ENCODE measurements at regions not wholly inside any gene's neighbourhood (a gene's known extent, or its start where the extent isn't known, plus 50 kb on each side); places are given as distances from the start of the nearest gene placed in this dataset.

DNA sequence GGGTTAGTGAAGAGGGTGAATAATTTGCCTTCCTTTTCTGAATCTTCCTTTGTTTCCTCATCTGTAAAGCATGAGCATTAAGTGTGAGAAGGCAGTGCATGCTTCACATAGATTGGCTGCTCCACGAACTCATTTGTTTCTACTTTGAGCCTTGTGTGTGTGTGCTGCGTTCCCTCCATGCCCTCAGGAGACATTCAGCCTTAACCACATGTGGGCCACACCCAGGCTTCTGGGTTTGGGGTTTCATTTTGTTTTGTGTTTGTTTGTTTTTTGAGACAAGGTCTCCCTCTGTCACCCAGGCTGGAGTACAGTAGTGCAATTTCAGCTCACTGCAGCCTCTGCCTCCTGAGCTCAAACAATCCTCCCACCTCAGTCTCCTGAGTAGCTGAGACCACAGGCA, 843.3 kb downstream of the GALR1 start:
- H3K27me3 Mint-ChIP-seq = peaks cover 5% of the 10 kb centered on the region
- H3K4me1 Mint-ChIP-seq = no peaks in the 10 kb centered on the region
- no peak overlapping the region for H3K27ac Mint-ChIP-seq
- H3K4me3 Mint-ChIP-seq = no peak overlapping the region
- no peaks in the 10 kb centered on the region for H3K36me3 Mint-ChIP-seq (ENCODE audit: low read depth)
- peaks cover 7% of the 10 kb centered on the region for H3K9me3 Mint-ChIP-seq
- no peak for ATAC-seq (replicated peaks)

DNA sequence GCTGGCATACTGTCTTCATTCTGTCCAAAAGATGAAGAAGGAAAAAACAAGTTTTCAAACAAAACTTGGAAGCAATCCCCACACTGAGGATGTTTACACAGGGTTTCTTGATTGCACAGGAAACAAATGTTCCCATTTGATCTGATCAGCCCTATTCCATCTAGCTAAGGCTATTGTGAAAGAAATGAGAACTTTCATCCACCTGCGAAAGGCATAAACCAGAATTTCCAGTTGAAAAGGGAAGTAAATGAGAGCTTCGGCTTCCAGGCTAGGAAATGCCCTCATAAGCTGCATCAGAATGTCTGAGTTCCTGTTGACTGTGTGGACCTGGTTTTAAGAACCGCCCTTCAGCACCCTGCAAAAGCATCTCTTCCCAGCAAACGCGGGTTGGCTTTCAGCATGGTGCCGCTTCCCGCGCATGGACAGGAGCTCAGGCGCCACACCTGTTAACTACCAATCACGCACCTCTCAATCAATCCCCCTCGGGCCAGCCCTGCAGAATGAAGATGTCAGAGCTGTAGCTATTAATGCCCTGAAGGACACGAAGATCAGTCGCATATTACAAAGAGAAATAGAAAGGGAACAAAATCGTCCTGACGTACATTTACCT, 850.4 kb downstream of the GALR1 start:
- Mint-ChIP-seq H3K36me3 (ENCODE audit: low read depth) (no peaks in the 10 kb centered on the region), H3K9me3 (peaks cover 7% of the 10 kb centered on the region), H3K4me3 (no peak overlapping the region), H3K27me3 (peaks cover 5% of the 10 kb centered on the region), H3K4me1 (no peaks in the 10 kb centered on the region), H3K27ac (no peak overlapping the region)
- no peak for ATAC-seq (replicated peaks)

DNA sequence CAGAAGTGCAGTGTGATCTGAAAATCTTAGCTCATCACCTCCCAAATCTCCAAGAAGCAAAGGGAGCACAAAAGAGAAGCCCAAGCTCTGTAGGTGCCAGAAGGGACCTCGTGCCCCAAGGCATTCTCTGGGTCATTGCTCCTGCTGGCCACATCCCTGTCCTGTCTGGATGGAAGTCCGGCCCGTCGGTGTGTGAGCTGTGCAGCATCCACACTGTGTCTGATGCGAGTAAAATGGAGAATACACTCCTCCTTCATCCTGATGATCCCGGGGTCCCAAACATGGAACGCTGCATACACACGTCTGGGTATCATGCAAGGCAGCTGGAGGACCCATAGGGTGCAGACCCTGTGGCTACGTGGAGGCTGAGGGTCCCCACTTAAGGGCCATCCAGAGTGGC, 851.4 kb downstream of the GALR1 start:
- H3K27ac Mint-ChIP-seq = no peak overlapping the region
- peaks cover 5% of the 10 kb centered on the region for H3K27me3 Mint-ChIP-seq
- peaks cover 7% of the 10 kb centered on the region for H3K9me3 Mint-ChIP-seq
- ATAC-seq (replicated peaks) = no peak
- H3K4me3 Mint-ChIP-seq = no peak overlapping the region
- no peaks in the 10 kb centered on the region for H3K36me3 Mint-ChIP-seq (ENCODE audit: low read depth)
- H3K4me1 Mint-ChIP-seq = no peaks in the 10 kb centered on the region

DNA sequence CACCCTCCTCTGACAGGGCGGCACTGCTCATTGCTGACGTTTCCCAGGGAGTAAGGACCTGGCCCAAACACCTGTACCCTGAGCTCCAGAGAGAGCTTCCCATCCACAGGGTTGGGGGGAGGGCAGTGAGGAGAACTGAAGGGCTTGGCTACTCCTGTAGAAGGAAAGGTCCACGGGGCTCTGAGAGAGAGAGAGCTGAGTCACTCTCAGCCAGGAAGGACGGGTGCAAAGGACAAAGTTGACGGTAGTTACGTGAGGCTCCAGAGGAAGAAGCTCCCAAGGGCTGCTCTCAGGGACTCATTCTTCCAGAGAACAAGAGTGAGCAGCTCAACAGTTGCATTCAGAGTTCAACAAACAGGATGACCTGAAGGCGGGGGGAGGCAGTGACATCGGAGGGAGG, 852.5 kb downstream of the GALR1 start:
- no peak for ATAC-seq (replicated peaks)
- Mint-ChIP-seq H3K9me3 (peaks cover 10% of the 10 kb centered on the region), H3K27me3 (peaks cover 3% of the 10 kb centered on the region), H3K27ac (no peak overlapping the region), H3K36me3 (ENCODE audit: low read depth) (no peaks in the 10 kb centered on the region), H3K4me3 (no peak overlapping the region), H3K4me1 (no peaks in the 10 kb centered on the region)

DNA sequence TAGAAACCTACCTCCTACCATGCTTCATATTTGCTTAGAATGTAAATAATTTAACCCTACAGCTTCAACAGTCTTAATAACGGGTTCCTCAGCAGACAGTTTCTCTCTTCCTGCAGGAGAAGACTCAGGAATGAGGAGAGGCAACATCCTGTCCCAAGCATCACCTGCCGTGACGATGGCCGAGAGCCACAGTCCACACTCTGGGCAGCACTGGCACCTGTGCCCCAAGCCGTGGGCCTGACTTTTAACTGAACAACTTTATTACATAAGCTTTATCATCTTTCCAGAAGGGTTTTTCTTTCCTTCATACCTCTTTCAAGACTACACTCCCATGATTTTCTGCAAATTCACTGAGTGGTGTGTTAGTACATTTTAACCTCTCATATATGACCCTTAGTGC, 856.0 kb downstream of the GALR1 start:
- no peaks in the 10 kb centered on the region for H3K4me1 Mint-ChIP-seq
- H3K4me3 Mint-ChIP-seq = no peak overlapping the region
- ATAC-seq (replicated peaks) = no peak
- H3K27me3 Mint-ChIP-seq = no peaks in the 10 kb centered on the region
- H3K36me3 Mint-ChIP-seq (ENCODE audit: low read depth) = no peaks in the 10 kb centered on the region
- no peak overlapping the region for H3K27ac Mint-ChIP-seq
- peaks cover 9% of the 10 kb centered on the region for H3K9me3 Mint-ChIP-seq

DNA sequence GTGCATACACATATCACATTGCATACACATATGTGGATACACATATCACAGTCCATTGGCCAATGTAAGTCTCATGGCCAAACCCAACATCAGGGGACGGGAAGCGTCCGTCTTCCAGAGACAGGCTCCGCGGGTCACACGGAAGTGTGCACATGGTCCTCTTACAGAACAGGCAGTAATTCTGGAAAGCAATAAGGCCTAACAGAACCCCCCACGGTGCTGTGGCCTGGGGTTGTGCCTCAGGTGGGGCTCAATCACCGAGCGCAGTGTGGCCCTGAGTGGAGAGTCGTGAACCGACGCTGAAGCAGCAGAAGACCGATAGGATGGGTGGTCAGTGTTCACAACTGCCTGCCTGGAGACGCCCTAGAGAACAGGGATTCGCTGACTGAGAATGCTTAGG, 857.3 kb downstream of the GALR1 start:
- H3K9me3 Mint-ChIP-seq = peaks cover 9% of the 10 kb centered on the region

DNA sequence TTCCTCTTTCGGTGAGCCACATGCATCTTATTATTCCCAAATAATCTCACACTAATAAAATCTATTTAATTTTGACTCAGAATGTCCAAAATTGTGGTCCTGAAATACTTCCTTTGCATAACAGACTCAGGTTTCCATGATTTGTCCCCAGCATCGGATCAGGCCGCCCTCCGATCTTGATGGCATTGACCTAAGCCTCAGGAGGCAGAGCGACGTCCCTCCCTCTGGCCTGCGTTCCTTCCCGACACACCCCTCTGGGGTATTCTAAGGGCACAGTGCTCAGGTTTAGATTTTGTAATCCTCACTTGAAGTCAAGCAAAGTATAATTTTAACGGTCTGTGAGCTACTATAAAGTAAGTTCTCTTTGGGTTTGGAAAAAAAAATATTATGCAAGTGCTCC, 857.7 kb downstream of the GALR1 start:
- Mint-ChIP-seq H3K4me1 (no peaks in the 10 kb centered on the region), H3K27me3 (no peaks in the 10 kb centered on the region), H3K4me3 (no peak overlapping the region), H3K27ac (no peak overlapping the region), H3K9me3 (peaks cover 9% of the 10 kb centered on the region), H3K36me3 (ENCODE audit: low read depth) (no peaks in the 10 kb centered on the region)
- no peak for ATAC-seq (replicated peaks)

More for the DNA sequence above, 857.3 kb downstream of the GALR1 start:
- H3K27ac Mint-ChIP-seq = no peak overlapping the region
- H3K36me3 Mint-ChIP-seq (ENCODE audit: low read depth) = no peaks in the 10 kb centered on the region
- H3K4me3 Mint-ChIP-seq = no peak overlapping the region
- H3K27me3 Mint-ChIP-seq = no peaks in the 10 kb centered on the region
- no peaks in the 10 kb centered on the region for H3K4me1 Mint-ChIP-seq
- ATAC-seq (replicated peaks) = no peak

DNA sequence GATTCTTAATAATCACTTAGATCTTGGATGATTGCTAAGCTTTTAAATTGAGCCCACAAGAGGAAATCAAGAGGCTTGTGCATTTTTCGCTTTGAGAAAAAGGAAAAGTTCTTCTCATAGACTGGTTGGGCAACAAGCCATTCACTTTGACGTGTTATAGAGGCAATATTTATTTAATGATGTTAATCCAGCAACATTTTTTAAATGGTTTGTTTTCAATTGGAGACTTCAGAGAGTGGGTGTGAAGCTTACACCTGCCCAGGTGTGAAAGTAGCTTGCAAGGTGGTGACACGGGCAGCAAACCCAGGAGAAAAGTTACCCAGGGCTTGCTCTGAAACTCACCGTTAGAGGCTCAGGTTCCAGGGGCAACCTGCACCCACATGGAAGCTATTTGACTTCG, 858.9 kb downstream of the GALR1 start:
- Mint-ChIP-seq H3K4me3 (no peak overlapping the region), H3K4me1 (no peaks in the 10 kb centered on the region), H3K9me3 (peaks cover 9% of the 10 kb centered on the region), H3K36me3 (ENCODE audit: low read depth) (no peaks in the 10 kb centered on the region), H3K27ac (no peak overlapping the region), H3K27me3 (no peaks in the 10 kb centered on the region)
- no peak for ATAC-seq (replicated peaks)

DNA sequence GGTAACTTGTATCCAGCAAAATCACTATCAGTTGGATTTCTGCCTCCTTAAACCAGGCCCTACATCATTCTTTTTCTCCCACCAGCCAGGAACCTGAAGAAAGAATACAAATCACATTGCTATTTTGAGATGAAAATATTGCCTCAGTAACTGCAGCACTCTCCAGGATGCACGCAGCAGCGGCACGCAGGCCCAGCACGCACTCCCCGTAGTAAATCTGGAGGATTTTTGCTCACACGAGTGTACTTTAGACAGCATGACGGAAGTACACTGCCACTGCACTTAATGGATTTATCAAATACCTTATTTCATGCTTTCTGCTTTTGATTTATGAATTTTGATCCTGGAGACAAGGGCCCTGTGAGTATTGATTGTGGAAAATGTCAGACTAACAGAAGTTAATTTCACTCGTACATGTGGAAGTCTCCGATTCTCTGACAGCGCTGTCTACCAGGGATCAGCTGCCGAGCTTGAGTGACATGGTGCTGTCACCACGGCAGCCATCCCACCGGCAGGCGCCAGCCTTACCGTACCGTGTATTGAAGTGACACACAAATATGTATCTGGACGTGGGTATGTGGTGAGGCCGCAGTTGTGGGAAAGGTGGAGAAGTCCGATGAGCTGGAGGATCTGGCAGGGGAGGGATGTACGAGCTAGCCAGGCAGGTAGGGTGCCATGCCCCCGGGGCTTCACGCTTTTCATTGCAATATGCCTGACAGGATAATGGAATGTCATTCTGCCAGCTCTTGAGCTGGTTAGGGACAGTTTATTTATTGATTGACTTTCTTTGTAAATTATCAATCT, 863.7 kb downstream of the GALR1 start:
- ATAC-seq (replicated peaks) = no peak
- H3K36me3 Mint-ChIP-seq (ENCODE audit: low read depth) = no peaks in the 10 kb centered on the region
- H3K27me3 Mint-ChIP-seq = no peaks in the 10 kb centered on the region
- H3K27ac Mint-ChIP-seq = no peak overlapping the region
- H3K4me3 Mint-ChIP-seq = no peak overlapping the region
- no peaks in the 10 kb centered on the region for H3K9me3 Mint-ChIP-seq
- no peaks in the 10 kb centered on the region for H3K4me1 Mint-ChIP-seq

DNA sequence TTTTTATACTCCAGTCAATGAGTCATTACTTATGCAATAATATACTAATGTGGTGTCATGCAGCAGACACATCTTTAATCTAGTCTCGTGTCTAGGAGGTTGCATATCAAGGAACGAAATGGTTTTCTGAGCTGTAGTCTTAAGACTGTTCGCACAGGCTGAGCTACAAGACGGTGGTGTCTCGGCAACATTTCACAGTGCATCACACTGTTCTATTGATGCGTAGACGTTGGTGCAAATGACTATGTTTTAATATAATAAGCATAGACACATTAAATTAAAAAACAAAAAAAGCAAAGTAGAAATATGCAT, 864.2 kb downstream of the GALR1 start:
- Mint-ChIP-seq H3K9me3 (no peaks in the 10 kb centered on the region), H3K36me3 (ENCODE audit: low read depth) (no peaks in the 10 kb centered on the region), H3K4me3 (no peak overlapping the region), H3K27me3 (no peaks in the 10 kb centered on the region), H3K4me1 (no peaks in the 10 kb centered on the region), H3K27ac (no peak overlapping the region)
- no peak for ATAC-seq (replicated peaks)

DNA sequence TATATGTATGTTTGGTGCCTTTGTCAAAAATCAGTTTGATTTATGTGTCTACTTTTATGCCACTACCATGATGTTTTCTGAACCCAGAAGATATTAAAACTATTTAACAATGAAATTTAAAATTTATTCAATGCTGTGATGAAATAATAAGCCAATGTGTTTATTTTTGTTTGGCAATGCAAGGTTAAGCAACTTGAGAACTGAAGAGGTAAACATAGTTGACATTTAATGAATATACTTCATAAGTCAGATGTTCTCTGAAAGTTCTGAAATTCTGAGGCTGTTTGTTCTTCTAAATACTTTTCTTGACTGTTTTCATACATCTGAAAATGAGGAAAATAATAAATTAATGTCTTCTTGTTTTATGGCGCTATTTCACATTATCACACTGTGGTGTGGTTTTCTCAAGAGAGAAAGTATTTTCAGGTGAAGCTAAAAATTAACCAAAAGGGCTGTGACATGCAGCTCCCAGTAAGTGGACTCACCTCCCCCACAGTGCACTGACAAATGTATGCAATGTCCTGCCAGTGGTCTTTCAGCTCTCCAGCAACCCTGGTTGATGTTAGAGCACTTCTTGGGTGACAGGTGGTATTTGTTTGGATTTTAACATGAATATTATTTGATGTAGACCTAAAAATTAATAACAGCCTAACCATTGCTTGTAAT, 863.6 kb upstream of the SALL3 start:
- Mint-ChIP-seq H3K4me3 (no peak overlapping the region), H3K9me3 (no peaks in the 10 kb centered on the region), H3K4me1 (no peaks in the 10 kb centered on the region), H3K36me3 (ENCODE audit: low read depth) (no peaks in the 10 kb centered on the region), H3K27ac (no peak overlapping the region), H3K27me3 (no peaks in the 10 kb centered on the region)
- ATAC-seq (replicated peaks) = no peak

DNA sequence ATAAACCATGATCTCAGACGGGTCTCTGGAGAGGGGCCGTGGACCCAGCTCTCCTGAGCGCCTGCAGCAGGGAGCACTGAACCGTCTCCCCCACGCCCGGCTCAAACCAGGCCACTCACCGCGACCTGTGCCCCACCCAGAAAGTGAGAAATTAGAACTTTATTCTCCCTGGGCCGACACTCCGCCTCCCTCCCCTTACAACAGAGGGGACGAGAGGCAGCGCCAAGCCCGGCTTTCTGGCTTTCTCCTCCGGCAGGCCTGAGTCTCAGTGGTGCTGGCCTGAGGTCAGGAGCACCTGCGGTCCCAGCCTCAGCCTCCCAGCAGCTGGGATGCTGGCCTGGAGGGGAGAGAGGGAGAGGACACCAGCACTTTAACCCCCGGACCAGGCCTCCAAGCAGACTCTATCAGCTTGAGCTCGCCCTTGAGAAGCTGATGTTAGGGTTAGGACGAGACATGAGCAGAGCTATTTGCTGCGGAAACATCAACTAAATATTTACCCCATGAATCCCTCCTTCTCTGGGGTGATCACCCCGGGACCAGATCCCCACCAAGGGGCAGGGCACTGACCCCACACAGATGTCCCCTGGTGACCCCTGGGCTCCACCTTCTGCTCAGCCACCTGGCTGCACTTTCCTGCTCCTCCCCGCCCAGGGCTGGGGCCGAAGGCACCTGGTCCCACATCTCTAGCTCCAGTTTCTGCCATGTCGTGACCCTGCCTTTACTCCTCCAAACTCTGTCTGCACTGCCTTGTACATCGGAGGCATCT, 856.3 kb upstream of the SALL3 start:
- Mint-ChIP-seq H3K4me1 (no peaks in the 10 kb centered on the region), H3K27ac (no peak overlapping the region), H3K9me3 (peaks cover 22% of the 10 kb centered on the region), H3K27me3 (peaks cover 3% of the 10 kb centered on the region), H3K36me3 (ENCODE audit: low read depth) (no peaks in the 10 kb centered on the region), H3K4me3 (no peak overlapping the region)
- ATAC-seq (replicated peaks) = no peak

DNA sequence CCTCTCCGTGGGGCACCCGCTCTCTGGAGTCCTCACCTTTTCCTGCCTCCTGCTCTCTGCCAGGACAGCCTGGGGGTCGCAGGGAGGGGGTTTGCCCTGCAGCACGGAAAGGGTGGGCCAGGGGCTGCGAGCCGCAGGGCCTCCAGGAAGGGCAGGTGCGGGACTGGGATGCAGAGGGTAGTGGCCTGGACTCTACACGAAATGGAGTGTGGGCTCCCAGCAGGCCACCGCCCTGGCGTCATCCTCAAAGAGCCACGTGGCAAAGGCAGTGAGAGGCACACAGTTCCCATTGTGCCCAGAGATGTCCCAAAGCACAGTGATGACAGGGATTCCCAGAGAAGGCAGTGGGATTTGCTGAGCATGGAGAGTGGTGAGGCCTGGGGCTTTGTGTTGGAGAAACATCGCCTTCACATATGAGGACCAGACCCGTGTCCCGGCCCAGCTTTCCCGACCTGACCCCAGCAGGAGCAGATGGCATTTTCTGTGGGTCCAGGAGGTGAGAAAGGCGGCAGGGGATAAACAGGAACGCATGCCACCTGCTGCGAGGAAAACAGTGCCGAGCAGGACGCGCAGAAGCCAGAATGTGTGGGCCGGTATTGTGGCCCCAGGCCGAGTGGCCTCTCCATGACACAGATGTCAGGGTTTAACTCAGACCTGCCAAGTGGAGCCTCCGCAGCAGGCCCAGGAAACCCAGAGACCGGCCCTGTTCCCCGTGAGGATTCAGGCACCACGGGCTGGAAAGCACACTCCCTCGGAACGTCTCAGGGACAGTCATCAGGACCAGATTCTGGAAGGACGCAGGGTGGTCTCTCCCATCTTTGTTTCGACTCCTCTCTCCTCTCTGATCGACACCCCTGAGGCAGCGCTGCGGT, 855.5 kb upstream of the SALL3 start:
- H3K4me1 Mint-ChIP-seq = no peaks in the 10 kb centered on the region
- peaks cover 24% of the 10 kb centered on the region for H3K9me3 Mint-ChIP-seq
- no peak for ATAC-seq (replicated peaks)
- peaks cover 3% of the 10 kb centered on the region for H3K27me3 Mint-ChIP-seq
- H3K36me3 Mint-ChIP-seq (ENCODE audit: low read depth) = no peaks in the 10 kb centered on the region
- no peak overlapping the region for H3K4me3 Mint-ChIP-seq
- no peak overlapping the region for H3K27ac Mint-ChIP-seq

Data from activated T-helper 17 cell treated with anti-CD3 and anti-CD28 coated beads, Interleukin-2, amount 50 U/mL, for 72 hours (primary cell).